Adrenal gland (tissue), 5 donors: ENCODE measurements at regions not wholly inside any gene's neighbourhood (a gene's known extent, or its start where the extent isn't known, plus 50 kb on each side); places are given as distances from the start of the nearest gene placed in this dataset.

Experiments
- POLR2A ChIP-seq, 2 donors: fragments of 450-650 bp; IDR thresholded peaks; one replicate each; pipeline ENCODE4 v1.6.1; 2017; ENCODE audit warnings: antibody characterized with exemption in 2 of 2, mild to moderate bottlenecking in 2 of 2, moderate library complexity in 1 of 2
- TF ChIP-seq, protein P1 (sequence below), 6 experiments: fragments of 450-650 bp in 4 of 6; fragments of 200-600 bp in 2 of 6; sonication (generic) in 1 of 6; IDR thresholded peaks; 1 replicate in 5 of 6; 2 replicates in 1 of 6; pipeline versions ENCODE4 v1.5.1 to v1.8.0; 2016 to 2021; ENCODE audit warnings: antibody characterized with exemption in 6 of 6, mild to moderate bottlenecking in 2 of 6, moderate library complexity in 1 of 6
- donor health status: DM: no; HTN: no; CAD: no.

DNA sequence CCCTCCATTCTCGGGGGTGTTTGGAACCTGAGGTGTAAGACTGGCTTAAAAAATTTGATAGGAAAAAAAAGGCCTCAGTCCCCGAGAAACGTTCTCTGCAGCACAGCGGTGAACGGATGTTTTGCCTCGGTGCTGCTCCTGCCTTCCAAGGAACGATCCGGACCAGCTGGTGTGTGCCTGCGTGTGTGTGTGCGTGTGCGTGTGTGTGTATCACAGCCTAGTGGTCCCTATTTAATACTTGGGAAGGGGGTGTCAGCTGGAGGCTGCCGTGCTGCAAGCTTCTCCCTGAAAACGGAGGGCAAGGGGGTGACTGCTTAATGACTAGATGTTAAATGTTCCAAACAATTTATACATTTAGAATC lies 76.9 kb downstream of the LHX2 start:
- TF ChIP-seq POLR2A (IDR thresholded peaks at IDR 0.05), result no peak
- TF ChIP-seq, protein P1, sequence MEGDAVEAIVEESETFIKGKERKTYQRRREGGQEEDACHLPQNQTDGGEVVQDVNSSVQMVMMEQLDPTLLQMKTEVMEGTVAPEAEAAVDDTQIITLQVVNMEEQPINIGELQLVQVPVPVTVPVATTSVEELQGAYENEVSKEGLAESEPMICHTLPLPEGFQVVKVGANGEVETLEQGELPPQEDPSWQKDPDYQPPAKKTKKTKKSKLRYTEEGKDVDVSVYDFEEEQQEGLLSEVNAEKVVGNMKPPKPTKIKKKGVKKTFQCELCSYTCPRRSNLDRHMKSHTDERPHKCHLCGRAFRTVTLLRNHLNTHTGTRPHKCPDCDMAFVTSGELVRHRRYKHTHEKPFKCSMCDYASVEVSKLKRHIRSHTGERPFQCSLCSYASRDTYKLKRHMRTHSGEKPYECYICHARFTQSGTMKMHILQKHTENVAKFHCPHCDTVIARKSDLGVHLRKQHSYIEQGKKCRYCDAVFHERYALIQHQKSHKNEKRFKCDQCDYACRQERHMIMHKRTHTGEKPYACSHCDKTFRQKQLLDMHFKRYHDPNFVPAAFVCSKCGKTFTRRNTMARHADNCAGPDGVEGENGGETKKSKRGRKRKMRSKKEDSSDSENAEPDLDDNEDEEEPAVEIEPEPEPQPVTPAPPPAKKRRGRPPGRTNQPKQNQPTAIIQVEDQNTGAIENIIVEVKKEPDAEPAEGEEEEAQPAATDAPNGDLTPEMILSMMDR (IDR thresholded peaks at IDR 0.05), result no peak
